Ammon's horn (tissue), 1 donor: ENCODE measurements at regions not wholly inside any gene's neighbourhood (a gene's known extent, or its start where the extent isn't known, plus 50 kb on each side); places are given as distances from the start of the nearest gene placed in this dataset.

ENCODE experiments used
- DNase-seq: peaks from one replicate; pipeline ENCODE4 v3.0.0-alpha.2; 2016; ENCODE audit warnings: low spot score

GRCh38 chr10:4775808-4776207 lies 50.2 kb upstream of the AKR1E2 start:
- DNase-seq: no peak

- no peak for DNase-seq
Measured at GRCh38 chr10:4772202-4772570, 53.8 kb upstream of the AKR1E2 start.

- DNase-seq: no peak
Measured at GRCh38 chr10:4771554-4772201, 54.3 kb upstream of the AKR1E2 start.

GRCh38 chr10:4770801-4771553 lies 55.0 kb upstream of the AKR1E2 start:
- DNase-seq: peak; percentile 17

- DNase-seq: no peak
Measured at GRCh38 chr10:4768416-4768815, 57.6 kb upstream of the AKR1E2 start.

GRCh38 chr10:4767033-4767814 lies 58.8 kb upstream of the AKR1E2 start:
- DNase-seq: peak; percentile 62

- no peak for DNase-seq
Measured at GRCh38 chr10:4766454-4766853, 59.6 kb upstream of the AKR1E2 start.

- no peak for DNase-seq
Measured at GRCh38 chr10:4765428-4765827, 60.6 kb upstream of the AKR1E2 start.

GRCh38 chr10:4763960-4764428 lies 62.0 kb upstream of the AKR1E2 start:
- no peak for DNase-seq

- DNase-seq: no peak
Measured at GRCh38 chr10:4763513-4763912, 62.5 kb upstream of the AKR1E2 start.

- DNase-seq: no peak
Measured at GRCh38 chr10:4758256-4758655, 67.8 kb upstream of the AKR1E2 start.

- DNase-seq: no peak
Measured at GRCh38 chr10:4755286-4755989, 70.6 kb upstream of the AKR1E2 start.

GRCh38 chr10:4754143-4754542 lies 71.9 kb upstream of the AKR1E2 start:
- DNase-seq: no peak

GRCh38 chr10:4751211-4751610 lies 74.8 kb upstream of the AKR1E2 start:
- DNase-seq: no peak

GRCh38 chr10:4749271-4749574 lies 76.8 kb upstream of the AKR1E2 start:
- DNase-seq: no peak

- no peak for DNase-seq
Measured at GRCh38 chr10:4748491-4749270, 77.3 kb upstream of the AKR1E2 start.

GRCh38 chr10:4742217-4742616 lies 83.8 kb upstream of the AKR1E2 start:
- no peak for DNase-seq

- DNase-seq: no peak
Measured at GRCh38 chr10:4740471-4740870, 85.5 kb upstream of the AKR1E2 start.

GRCh38 chr10:4736608-4737007 lies 89.4 kb upstream of the AKR1E2 start:
- DNase-seq: no peak

GRCh38 chr10:4736183-4736582 lies 89.8 kb upstream of the AKR1E2 start:
- no peak for DNase-seq

- no peak for DNase-seq
Measured at GRCh38 chr10:4733843-4734224, 92.2 kb upstream of the AKR1E2 start.
